ENCODE measurements at regions not wholly inside any gene's neighbourhood (a gene's known extent, or its start where the extent isn't known, plus 50 kb on each side); places are given as distances from the start of the nearest gene placed in this dataset.

DNA sequence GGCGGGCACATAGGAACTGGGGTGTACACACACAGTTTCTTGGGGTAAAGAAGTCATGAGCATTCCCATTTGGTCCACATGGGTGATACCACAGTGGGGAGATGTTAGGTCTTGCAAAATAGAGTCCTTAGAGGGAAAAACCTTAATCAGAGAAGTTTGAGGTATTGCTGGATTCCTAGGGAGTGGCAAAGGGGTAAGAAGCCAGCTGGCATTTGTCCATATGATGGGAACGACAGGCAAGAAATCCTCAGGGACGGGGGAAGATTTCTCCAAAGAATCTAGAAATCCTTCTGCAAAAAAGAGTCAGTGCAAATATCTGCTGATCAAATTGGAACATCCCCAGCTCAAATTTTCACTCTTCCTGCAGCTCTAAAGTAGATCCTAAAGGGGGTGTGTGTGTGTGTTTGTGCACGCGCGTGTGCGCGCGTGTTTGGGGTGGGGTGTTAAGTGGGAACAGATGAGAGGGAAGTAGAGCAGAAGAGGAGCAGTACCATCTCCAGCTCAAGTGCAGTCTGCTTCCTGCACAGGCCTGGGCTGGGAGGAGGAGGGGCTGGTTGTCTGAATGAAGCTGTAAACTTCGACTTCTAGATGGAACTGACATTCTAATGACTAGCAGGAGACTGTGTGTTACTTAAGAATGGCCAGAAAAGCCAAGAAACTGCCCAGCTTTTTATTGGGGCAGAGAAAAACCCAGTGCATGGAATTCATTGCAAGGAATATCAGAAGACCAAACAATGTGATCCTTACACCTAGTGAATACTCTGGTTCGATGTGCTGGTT is 168.0 kb downstream of the SPP2 start:
- TF ChIP-seq, protein P1, sequence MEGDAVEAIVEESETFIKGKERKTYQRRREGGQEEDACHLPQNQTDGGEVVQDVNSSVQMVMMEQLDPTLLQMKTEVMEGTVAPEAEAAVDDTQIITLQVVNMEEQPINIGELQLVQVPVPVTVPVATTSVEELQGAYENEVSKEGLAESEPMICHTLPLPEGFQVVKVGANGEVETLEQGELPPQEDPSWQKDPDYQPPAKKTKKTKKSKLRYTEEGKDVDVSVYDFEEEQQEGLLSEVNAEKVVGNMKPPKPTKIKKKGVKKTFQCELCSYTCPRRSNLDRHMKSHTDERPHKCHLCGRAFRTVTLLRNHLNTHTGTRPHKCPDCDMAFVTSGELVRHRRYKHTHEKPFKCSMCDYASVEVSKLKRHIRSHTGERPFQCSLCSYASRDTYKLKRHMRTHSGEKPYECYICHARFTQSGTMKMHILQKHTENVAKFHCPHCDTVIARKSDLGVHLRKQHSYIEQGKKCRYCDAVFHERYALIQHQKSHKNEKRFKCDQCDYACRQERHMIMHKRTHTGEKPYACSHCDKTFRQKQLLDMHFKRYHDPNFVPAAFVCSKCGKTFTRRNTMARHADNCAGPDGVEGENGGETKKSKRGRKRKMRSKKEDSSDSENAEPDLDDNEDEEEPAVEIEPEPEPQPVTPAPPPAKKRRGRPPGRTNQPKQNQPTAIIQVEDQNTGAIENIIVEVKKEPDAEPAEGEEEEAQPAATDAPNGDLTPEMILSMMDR (IDR thresholded peaks at IDR 0.05), result no peak
- no peak for TF ChIP-seq POLR2A (IDR thresholded peaks at IDR 0.05)

Data from thyroid gland (tissue), 4 donors.